ENCODE measurements at regions not wholly inside any gene's neighbourhood (a gene's known extent, or its start where the extent isn't known, plus 50 kb on each side); places are given as distances from the start of the nearest gene placed in this dataset.

DNA sequence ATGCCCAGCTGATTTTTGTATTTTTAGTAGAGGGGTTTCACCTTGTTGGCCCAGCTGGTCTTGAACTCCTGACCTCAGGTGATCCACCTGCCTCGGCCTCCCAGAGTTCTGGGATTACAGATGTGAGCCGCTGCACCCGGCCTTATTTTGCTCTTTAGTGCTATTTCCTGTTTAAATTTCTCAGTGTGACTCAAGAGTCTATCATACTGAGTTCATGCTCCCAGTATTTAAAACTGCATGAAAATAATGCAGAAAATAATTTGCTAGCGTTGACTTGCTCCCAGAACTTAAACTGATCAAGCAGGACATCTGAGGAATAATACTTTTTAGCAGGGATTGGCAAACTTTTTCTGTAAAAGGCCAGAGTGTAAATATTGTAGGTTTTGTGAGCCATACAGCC, 86.4 kb upstream of the C1orf21 start:
- TF ChIP-seq, protein P1, sequence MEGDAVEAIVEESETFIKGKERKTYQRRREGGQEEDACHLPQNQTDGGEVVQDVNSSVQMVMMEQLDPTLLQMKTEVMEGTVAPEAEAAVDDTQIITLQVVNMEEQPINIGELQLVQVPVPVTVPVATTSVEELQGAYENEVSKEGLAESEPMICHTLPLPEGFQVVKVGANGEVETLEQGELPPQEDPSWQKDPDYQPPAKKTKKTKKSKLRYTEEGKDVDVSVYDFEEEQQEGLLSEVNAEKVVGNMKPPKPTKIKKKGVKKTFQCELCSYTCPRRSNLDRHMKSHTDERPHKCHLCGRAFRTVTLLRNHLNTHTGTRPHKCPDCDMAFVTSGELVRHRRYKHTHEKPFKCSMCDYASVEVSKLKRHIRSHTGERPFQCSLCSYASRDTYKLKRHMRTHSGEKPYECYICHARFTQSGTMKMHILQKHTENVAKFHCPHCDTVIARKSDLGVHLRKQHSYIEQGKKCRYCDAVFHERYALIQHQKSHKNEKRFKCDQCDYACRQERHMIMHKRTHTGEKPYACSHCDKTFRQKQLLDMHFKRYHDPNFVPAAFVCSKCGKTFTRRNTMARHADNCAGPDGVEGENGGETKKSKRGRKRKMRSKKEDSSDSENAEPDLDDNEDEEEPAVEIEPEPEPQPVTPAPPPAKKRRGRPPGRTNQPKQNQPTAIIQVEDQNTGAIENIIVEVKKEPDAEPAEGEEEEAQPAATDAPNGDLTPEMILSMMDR (IDR thresholded peaks at IDR 0.05), result no peak
- no peak for TF ChIP-seq POLR2AphosphoS5 (IDR thresholded peaks at IDR 0.05)

Measured in prostate gland (tissue), 2 donors.